HEK293 (cell line): ENCODE measurements at regions not wholly inside any gene's neighbourhood (a gene's known extent, or its start where the extent isn't known, plus 50 kb on each side); places are given as distances from the start of the nearest gene placed in this dataset.

Experiments used
- CTCF ChIA-PET: fragments of 350-600 bp; formaldehyde crosslinking; extraction: SDS; loops from one replicate; lab custom pipeline; 2021; ENCODE audit warnings: antibody characterized with exemption; lab: Yijun Ruan, JAX
- POLR2A ChIA-PET: fragments of 300-600 bp; formaldehyde crosslinking; extraction: SDS; loops from one replicate; lab custom pipeline; 2020; ENCODE audit warnings: antibody characterized with exemption, inconsistent platforms; lab: Yijun Ruan, JAX
- H3K27ac ChIP-seq: fragments of 200-500 bp; sonication (Bioruptor generic); 2 replicates; pipeline ENCODE4 v1.5.1; 2014; ENCODE audit warnings: low read depth, low read length, control low read depth, inconsistent platforms; ENCODE audit errors: extremely low read depth
- H3K36me3 ChIP-seq, 2 experiments: fragments of 200-500 bp in 1 of 2; sonication (Bioruptor generic) in 1 of 2; 1 replicate in 1 of 2; 2 replicates in 1 of 2; pipeline ENCODE4 v1.5.1; 2014 to 2017; ENCODE audit warnings: inconsistent platforms in 2 of 2, low read length in 2 of 2; ENCODE audit not compliant: control insufficient read depth in 2 of 2, insufficient read depth in 1 of 2
- H3K4me1 ChIP-seq: fragments of 200-500 bp; sonication (Bioruptor generic); 2 replicates; pipeline ENCODE4 v1.5.1; 2014; ENCODE audit warnings: mild to moderate bottlenecking, low read length, inconsistent platforms; ENCODE audit not compliant: control insufficient read depth, insufficient read depth
- H3K4me3 ChIP-seq: 2 replicates; pipeline ENCODE4 v1.5.1; 2011; ENCODE audit warnings: low read depth, mild to moderate bottlenecking, control low read depth, low read length, moderate library complexity
- H3K9me3 ChIP-seq: fragments of 200-500 bp; sonication (Bioruptor generic); 2 replicates; pipeline ENCODE4 v1.5.1; 2014; ENCODE audit warnings: low read depth, low read length, inconsistent platforms; ENCODE audit not compliant: control insufficient read depth, insufficient read depth
- BCL11A ChIP-seq: fragments of 450-650 bp; formaldehyde crosslinking; IDR thresholded peaks from 2 replicates; pipeline ENCODE4 v1.5.1; 2016; ENCODE audit warnings: low read depth, missing biosample characterization, missing genetic modification characterization
- GLI4 ChIP-seq: fragments of 450-650 bp; formaldehyde crosslinking; IDR thresholded peaks from 2 replicates; pipeline ENCODE4 v1.5.1; 2016; ENCODE audit warnings: missing biosample characterization, missing genetic modification characterization
- IKZF3 ChIP-seq: fragments of 450-650 bp; IDR thresholded peaks from 2 replicates; pipeline ENCODE4 v1.5.0; 2018; ENCODE audit warnings: missing biosample characterization, mild to moderate bottlenecking, missing genetic modification characterization, moderate library complexity
- SALL2 ChIP-seq: fragments of 450-650 bp; formaldehyde crosslinking; IDR thresholded peaks from 2 replicates; pipeline ENCODE4 v1.5.0; 2017; ENCODE audit warnings: missing biosample characterization, mild to moderate bottlenecking, missing genetic modification characterization, borderline replicate concordance
- SP2 ChIP-seq: fragments of 450-650 bp; formaldehyde crosslinking; IDR thresholded peaks from 2 replicates; pipeline ENCODE4 v1.5.1; 2016; ENCODE audit warnings: missing biosample characterization, missing genetic modification characterization
- SP3 ChIP-seq: fragments of 450-650 bp; formaldehyde crosslinking; IDR thresholded peaks from 2 replicates; pipeline ENCODE4 v1.5.1; 2016; ENCODE audit warnings: missing biosample characterization, missing genetic modification characterization
- YY1 ChIP-seq: fragments of 450-650 bp; formaldehyde crosslinking; IDR thresholded peaks from 2 replicates; pipeline ENCODE4 v1.5.1; 2018; ENCODE audit warnings: missing biosample characterization, missing genetic modification characterization
- ZFHX2 ChIP-seq: fragments of 450-650 bp; formaldehyde crosslinking; conservative IDR thresholded peaks from 2 replicates; pipeline ENCODE4 v1.5.1; 2016; ENCODE audit warnings: missing biosample characterization, missing genetic modification characterization
- ZFP41 ChIP-seq: fragments of 450-650 bp; formaldehyde crosslinking; IDR thresholded peaks from 2 replicates; pipeline ENCODE4 v1.5.1; 2016; ENCODE audit warnings: missing biosample characterization, missing genetic modification characterization, borderline replicate concordance
- ZNF10 ChIP-seq: fragments of 450-650 bp; formaldehyde crosslinking; IDR thresholded peaks from 2 replicates; pipeline ENCODE4 v1.5.1; 2017; ENCODE audit warnings: missing biosample characterization, missing genetic modification characterization
- ZNF132 ChIP-seq: fragments of 450-650 bp; formaldehyde crosslinking; IDR thresholded peaks from 2 replicates; pipeline ENCODE4 v1.5.1; 2017; ENCODE audit warnings: missing biosample characterization, missing genetic modification characterization, borderline replicate concordance
- ZNF138 ChIP-seq: fragments of 450-650 bp; formaldehyde crosslinking; IDR thresholded peaks from 2 replicates; pipeline ENCODE4 v1.5.1; 2016; ENCODE audit warnings: missing biosample characterization, missing genetic modification characterization, borderline replicate concordance
- ZNF175 ChIP-seq: fragments of 450-650 bp; formaldehyde crosslinking; IDR thresholded peaks from 2 replicates; pipeline ENCODE4 v1.5.1; 2016; ENCODE audit warnings: missing biosample characterization, missing genetic modification characterization
- ZNF214 ChIP-seq: fragments of 450-650 bp; formaldehyde crosslinking; IDR thresholded peaks from 2 replicates; pipeline ENCODE4 v1.5.1; 2017; ENCODE audit warnings: missing biosample characterization, mild to moderate bottlenecking, missing genetic modification characterization, borderline replicate concordance
- ZNF311 ChIP-seq: fragments of 450-650 bp; formaldehyde crosslinking; IDR thresholded peaks from 2 replicates; pipeline ENCODE4 v1.5.1; 2017; ENCODE audit warnings: missing biosample characterization, missing genetic modification characterization, borderline replicate concordance
- ZNF335 ChIP-seq: fragments of 450-650 bp; formaldehyde crosslinking; conservative IDR thresholded peaks from 2 replicates; pipeline ENCODE4 v1.5.1; 2016; ENCODE audit warnings: missing biosample characterization, missing genetic modification characterization
- ZNF423 ChIP-seq: fragments of 450-650 bp; formaldehyde crosslinking; IDR thresholded peaks from 2 replicates; pipeline ENCODE4 v1.5.1; 2016; ENCODE audit warnings: missing biosample characterization, missing genetic modification characterization
- ZNF433 ChIP-seq: fragments of 450-650 bp; formaldehyde crosslinking; IDR thresholded peaks from 2 replicates; pipeline ENCODE4 v1.5.1; 2016; ENCODE audit warnings: missing biosample characterization, missing genetic modification characterization, low read depth
- ZNF514 ChIP-seq: fragments of 450-650 bp; formaldehyde crosslinking; IDR thresholded peaks from 2 replicates; pipeline ENCODE4 v1.5.1; 2016; ENCODE audit warnings: missing biosample characterization, missing genetic modification characterization
- ZNF529 ChIP-seq: fragments of 450-650 bp; formaldehyde crosslinking; IDR thresholded peaks from 2 replicates; pipeline ENCODE4 v1.5.1; 2017; ENCODE audit warnings: missing genetic modification characterization, missing biosample characterization; ENCODE audit not compliant: insufficient replicate concordance
- ZNF555 ChIP-seq: fragments of 450-650 bp; formaldehyde crosslinking; conservative IDR thresholded peaks from 2 replicates; pipeline ENCODE4 v1.5.1; 2017; ENCODE audit warnings: missing biosample characterization, mild to moderate bottlenecking, missing genetic modification characterization, inconsistent platforms
- ZNF629 ChIP-seq: fragments of 450-650 bp; formaldehyde crosslinking; IDR thresholded peaks from 2 replicates; pipeline ENCODE4 v1.5.1; 2017; ENCODE audit warnings: missing biosample characterization, missing genetic modification characterization
- ZNF664 ChIP-seq: fragments of 450-650 bp; formaldehyde crosslinking; IDR thresholded peaks from 2 replicates; pipeline ENCODE4 v1.5.1; 2016; ENCODE audit warnings: missing biosample characterization, missing genetic modification characterization
- ZNF707 ChIP-seq: fragments of 450-650 bp; formaldehyde crosslinking; IDR thresholded peaks from 2 replicates; pipeline ENCODE4 v1.5.1; 2016; ENCODE audit warnings: missing biosample characterization, missing genetic modification characterization
- ZNF776 ChIP-seq: fragments of 450-650 bp; formaldehyde crosslinking; IDR thresholded peaks from 2 replicates; pipeline ENCODE4 v1.5.0; 2017; ENCODE audit warnings: missing biosample characterization, missing genetic modification characterization, borderline replicate concordance
- ZXDB ChIP-seq: fragments of 450-650 bp; formaldehyde crosslinking; IDR thresholded peaks from 2 replicates; pipeline ENCODE4 v1.5.1; 2016; ENCODE audit warnings: missing biosample characterization, missing genetic modification characterization
- TF ChIP-seq, protein P1 (sequence below): fragments of 450-650 bp; formaldehyde crosslinking; IDR thresholded peaks from 2 replicates; pipeline ENCODE4 v1.5.1; 2016; ENCODE audit warnings: missing biosample characterization, missing genetic modification characterization
- TF ChIP-seq, protein P2 (sequence below): fragments of 450-650 bp; formaldehyde crosslinking; IDR thresholded peaks from 2 replicates; pipeline ENCODE4 v1.5.1; 2016; ENCODE audit warnings: missing biosample characterization, missing genetic modification characterization
- TF ChIP-seq, protein P3 (sequence below): fragments of 450-650 bp; formaldehyde crosslinking; IDR thresholded peaks from 2 replicates; pipeline ENCODE4 v1.5.1; 2016; ENCODE audit warnings: missing biosample characterization, missing genetic modification characterization
- TF ChIP-seq, protein P4 (sequence below): fragments of 450-650 bp; formaldehyde crosslinking; IDR thresholded peaks from 2 replicates; pipeline ENCODE4; 2016; ENCODE audit warnings: missing biosample characterization, missing genetic modification characterization

DNA sequence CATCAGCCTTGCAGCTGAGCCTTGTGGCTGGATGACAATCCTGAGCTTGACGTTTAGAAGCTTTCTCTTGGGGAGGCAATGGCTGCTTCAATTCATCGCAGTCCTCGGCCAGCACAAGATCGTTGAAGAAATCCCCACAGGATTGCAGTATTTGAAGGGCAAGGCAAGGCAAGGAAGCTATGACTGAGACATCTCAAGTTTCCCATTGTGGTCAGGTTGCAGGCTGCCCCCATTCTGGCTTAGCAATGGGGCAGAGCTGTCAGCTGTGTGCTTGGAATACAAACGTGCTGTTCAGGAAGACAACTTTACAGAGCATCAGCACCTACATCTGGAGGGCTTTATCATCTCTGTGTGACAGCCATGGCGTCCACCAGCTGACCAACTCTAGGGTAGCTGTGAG lies 275.9 kb upstream of the TBL1XR1 start:
- no peak overlapping the region for H3K4me3 ChIP-seq

DNA sequence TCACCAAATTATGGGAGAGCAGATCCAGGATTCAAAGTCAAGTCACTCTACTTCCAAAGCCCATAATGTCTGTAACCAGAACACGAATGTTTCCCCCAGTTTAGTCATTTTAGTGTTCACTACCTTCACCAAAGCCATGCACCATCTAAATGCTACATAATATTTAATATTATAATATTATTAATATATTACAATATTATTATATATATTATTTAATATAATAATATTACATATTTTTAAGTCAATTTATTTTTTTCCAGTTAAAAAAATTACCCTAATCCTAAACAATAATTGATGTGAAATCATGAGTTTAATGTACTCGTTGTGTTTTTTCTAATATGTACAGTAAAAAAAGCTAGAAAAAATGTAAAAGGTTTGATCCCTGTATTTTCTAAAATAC lies 276.6 kb upstream of the TBL1XR1 start:
- H3K27ac ChIP-seq: no peak overlapping the region
- no peaks in the 10 kb centered on the region; the same call in 1 of the 2 replicates for H3K4me1 ChIP-seq
- TF ChIP-seq ZNF10 (tag by site-specific recombination): no peak
- TF ChIP-seq YY1: no peak
- no peak for TF ChIP-seq IKZF3 (tag by site-specific recombination)
- no peak for TF ChIP-seq GLI4 (tag by site-specific recombination)
- TF ChIP-seq ZNF555: no peak
- TF ChIP-seq, protein P1, sequence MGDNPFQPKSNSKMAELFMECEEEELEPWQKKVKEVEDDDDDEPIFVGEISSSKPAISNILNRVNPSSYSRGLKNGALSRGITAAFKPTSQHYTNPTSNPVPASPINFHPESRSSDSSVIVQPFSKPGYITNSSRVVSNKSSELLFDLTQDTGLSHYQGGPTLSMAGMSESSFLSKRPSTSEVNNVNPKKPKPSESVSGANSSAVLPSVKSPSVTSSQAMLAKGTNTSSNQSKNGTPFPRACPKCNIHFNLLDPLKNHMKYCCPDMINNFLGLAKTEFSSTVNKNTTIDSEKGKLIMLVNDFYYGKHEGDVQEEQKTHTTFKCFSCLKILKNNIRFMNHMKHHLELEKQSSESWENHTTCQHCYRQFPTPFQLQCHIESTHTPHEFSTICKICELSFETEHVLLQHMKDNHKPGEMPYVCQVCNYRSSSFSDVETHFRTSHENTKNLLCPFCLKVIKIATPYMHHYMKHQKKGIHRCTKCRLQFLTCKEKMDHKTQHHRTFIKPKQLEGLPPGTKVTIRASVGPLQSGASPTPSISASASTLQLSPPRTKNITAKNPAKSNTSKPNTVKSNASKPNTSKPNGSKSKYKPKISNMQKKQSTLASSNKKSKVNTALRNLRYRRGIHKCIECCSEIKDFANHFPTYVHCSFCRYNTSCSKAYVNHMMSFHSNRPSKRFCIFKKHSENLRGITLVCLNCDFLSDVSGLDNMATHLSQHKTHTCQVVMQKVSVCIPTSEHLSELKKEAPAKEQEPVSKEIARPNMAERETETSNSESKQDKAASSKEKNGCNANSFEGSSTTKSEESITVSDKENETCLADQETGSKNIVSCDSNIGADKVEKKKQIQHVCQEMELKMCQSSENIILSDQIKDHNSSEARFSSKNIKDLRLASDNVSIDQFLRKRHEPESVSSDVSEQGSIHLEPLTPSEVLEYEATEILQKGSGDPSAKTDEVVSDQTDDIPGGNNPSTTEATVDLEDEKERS (tag by site-specific recombination): no peak
- TF ChIP-seq ZNF433 (tag by site-specific recombination): no peak
- TF ChIP-seq ZNF629 (tag by site-specific recombination): no peak
- no peak for TF ChIP-seq ZNF514
- TF ChIP-seq ZXDB: no peak
- TF ChIP-seq, protein P2, sequence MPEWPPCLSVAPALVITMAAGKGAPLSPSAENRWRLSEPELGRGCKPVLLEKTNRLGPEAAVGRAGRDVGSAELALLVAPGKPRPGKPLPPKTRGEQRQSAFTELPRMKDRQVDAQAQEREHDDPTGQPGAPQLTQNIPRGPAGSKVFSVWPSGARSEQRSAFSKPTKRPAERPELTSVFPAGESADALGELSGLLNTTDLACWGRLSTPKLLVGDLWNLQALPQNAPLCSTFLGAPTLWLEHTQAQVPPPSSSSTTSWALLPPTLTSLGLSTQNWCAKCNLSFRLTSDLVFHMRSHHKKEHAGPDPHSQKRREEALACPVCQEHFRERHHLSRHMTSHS: no peak
- no peak for TF ChIP-seq SP2 (tag by site-specific recombination)
- no peak for TF ChIP-seq ZNF214 (tag by site-specific recombination)
- no peak for TF ChIP-seq ZNF335 (tag by site-specific recombination)
- TF ChIP-seq SP3 (tag by site-specific recombination): no peak
- no peak for TF ChIP-seq ZFP41 (tag by site-specific recombination)
- ChIA-PET CTCF (interaction anchor here (0.9 kb wide), 1 partner anchor 423 kb away, joined by 3 read pairs; no protein-coding TSS in a partner anchor), POLR2A (no interaction called here)
- no peak overlapping the region for H3K4me3 ChIP-seq
- H3K36me3 ChIP-seq: no peaks in the 10 kb centered on the region
- no peaks in the 10 kb centered on the region for H3K9me3 ChIP-seq

More for the DNA sequence above, 275.9 kb upstream of the TBL1XR1 start:
- H3K36me3 ChIP-seq: no peaks in the 10 kb centered on the region
- POLR2A ChIA-PET: no interaction called here
- H3K4me1 ChIP-seq: no peaks in the 10 kb centered on the region
- CTCF ChIA-PET: interaction anchor here (0.9 kb wide), 1 partner anchor 423 kb away, joined by 3 read pairs; no protein-coding TSS in a partner anchor
- H3K9me3 ChIP-seq: no peaks in the 10 kb centered on the region
- H3K27ac ChIP-seq: no peak overlapping the region
- TF ChIP-seq ZNF529 (tag by site-specific recombination): no peak
- no peak for TF ChIP-seq ZNF132
- TF ChIP-seq ZNF311 (tag by site-specific recombination): no peak
- TF ChIP-seq ZNF664 (tag by site-specific recombination): no peak
- no peak for TF ChIP-seq ZNF175 (tag by site-specific recombination)
- TF ChIP-seq ZNF138 (tag by site-specific recombination): no peak
- TF ChIP-seq ZFHX2 (tag by site-specific recombination): no peak
- TF ChIP-seq ZNF423 (tag by site-specific recombination): no peak
- TF ChIP-seq, protein P3, sequence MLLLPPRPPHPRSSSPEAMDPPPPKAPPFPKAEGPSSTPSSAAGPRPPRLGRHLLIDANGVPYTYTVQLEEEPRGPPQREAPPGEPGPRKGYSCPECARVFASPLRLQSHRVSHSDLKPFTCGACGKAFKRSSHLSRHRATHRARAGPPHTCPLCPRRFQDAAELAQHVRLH (tag by site-specific recombination): no peak
- TF ChIP-seq ZNF776 (tag by site-specific recombination): no peak
- no peak for TF ChIP-seq SALL2 (tag by site-specific recombination)
- TF ChIP-seq, protein P4, sequence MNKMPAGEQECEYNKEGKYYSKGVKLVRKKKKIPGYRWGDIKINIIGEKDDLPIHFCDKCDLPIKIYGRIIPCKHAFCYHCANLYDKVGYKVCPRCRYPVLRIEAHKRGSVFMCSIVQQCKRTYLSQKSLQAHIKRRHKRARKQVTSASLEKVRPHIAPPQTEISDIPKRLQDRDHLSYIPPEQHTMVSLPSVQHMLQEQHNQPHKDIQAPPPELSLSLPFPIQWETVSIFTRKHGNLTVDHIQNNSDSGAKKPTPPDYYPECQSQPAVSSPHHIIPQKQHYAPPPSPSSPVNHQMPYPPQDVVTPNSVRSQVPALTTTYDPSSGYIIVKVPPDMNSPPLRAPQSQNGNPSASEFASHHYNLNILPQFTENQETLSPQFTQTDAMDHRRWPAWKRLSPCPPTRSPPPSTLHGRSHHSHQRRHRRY (tag by site-specific recombination): no peak
- no peak for TF ChIP-seq BCL11A (tag by site-specific recombination)
- TF ChIP-seq ZNF707: no peak
